Mesothelial cell of epicardium (in vitro differentiated cells): ENCODE measurements at regions not wholly inside any gene's neighbourhood (a gene's known extent, or its start where the extent isn't known, plus 50 kb on each side); places are given as distances from the start of the nearest gene placed in this dataset.
A peak's percentile ranks its signal among the peaks of the same experiment; 100 is the strongest.
"Not testable (repeated sequence)": the region's sequence is repeated elsewhere in the genome, so short reads cannot be mapped to it uniquely, and the experiment has no call there.

Source experiments
- DNase-seq, 2 experiments: peaks; one replicate each; pipeline ENCODE4 v3.0.0; 2021; ENCODE audit warnings: low spot score in 2 of 2; ENCODE audit not compliant: unreplicated experiment in 2 of 2
- H3K27ac Mint-ChIP-seq: 2 replicates; pipeline ENCODE4 v1.8.0; 2021; ENCODE audit warnings: mixed read lengths
- H3K27me3 Mint-ChIP-seq: 2 replicates; pipeline ENCODE4 v1.8.0; 2021; ENCODE audit warnings: low read depth, mixed read lengths
- H3K36me3 Mint-ChIP-seq: 2 replicates; pipeline ENCODE4 v1.8.0; 2021; ENCODE audit warnings: mixed read lengths
- H3K4me1 Mint-ChIP-seq: 2 replicates; pipeline ENCODE4 v1.8.0; 2021; ENCODE audit warnings: mixed read lengths
- H3K4me3 Mint-ChIP-seq: 2 replicates; pipeline ENCODE4 v1.8.0; 2021; ENCODE audit warnings: mild to moderate bottlenecking, moderate library complexity, mixed read lengths
- H3K9me3 Mint-ChIP-seq: 2 replicates; pipeline ENCODE4 v1.8.0; 2021; ENCODE audit warnings: mixed read lengths
- TF ChIP-seq, protein P1 (sequence below): fragments of 200-600 bp; sonication (generic); IDR thresholded peaks from one replicate; pipeline ENCODE4 v1.5.0; 2021; ENCODE audit warnings: antibody characterized with exemption; ENCODE audit not compliant: unreplicated experiment

DNA sequence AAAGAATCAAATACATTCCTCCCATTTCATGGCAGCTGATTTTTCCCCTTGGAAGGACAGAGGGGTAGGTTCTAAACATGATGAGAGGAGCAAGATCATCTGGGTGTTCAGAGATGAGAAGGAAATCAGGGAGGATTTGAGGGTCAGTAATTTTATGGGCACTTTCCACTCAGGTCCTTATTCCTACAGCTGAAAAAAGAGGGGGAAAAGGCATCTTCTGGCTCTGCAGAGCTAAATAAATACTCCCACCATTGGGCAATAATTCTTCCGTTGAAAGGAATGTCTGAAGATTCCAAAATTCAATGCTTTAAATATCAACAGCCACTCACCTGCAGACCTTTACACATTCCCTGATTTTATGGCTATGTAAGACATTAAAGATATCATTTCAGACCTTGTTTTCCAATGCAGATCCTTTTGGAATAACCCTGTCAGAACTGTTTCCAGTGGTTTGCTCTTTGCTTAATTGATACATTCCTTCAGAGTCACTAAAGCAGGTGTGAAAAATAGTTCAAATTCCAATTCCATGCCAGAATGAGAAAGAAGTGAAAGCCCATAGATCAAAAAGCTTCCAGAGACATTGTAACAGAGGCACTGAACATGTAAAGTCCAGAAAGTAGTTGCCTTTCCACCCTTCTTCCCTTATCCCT lies 233.3 kb upstream of the KRR1 start:
- DNase-seq, result no peak
- H3K9me3 Mint-ChIP-seq, result peaks cover 11% of the 10 kb centered on the region
- TF ChIP-seq, protein P1, sequence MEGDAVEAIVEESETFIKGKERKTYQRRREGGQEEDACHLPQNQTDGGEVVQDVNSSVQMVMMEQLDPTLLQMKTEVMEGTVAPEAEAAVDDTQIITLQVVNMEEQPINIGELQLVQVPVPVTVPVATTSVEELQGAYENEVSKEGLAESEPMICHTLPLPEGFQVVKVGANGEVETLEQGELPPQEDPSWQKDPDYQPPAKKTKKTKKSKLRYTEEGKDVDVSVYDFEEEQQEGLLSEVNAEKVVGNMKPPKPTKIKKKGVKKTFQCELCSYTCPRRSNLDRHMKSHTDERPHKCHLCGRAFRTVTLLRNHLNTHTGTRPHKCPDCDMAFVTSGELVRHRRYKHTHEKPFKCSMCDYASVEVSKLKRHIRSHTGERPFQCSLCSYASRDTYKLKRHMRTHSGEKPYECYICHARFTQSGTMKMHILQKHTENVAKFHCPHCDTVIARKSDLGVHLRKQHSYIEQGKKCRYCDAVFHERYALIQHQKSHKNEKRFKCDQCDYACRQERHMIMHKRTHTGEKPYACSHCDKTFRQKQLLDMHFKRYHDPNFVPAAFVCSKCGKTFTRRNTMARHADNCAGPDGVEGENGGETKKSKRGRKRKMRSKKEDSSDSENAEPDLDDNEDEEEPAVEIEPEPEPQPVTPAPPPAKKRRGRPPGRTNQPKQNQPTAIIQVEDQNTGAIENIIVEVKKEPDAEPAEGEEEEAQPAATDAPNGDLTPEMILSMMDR, result no peak
- no peaks in the 10 kb centered on the region for H3K27me3 Mint-ChIP-seq
- peak overlapping the region; percentile 43 for H3K27ac Mint-ChIP-seq
- no peak overlapping the region for H3K4me3 Mint-ChIP-seq
- H3K4me1 Mint-ChIP-seq, result peaks cover 28% of the 10 kb centered on the region
- peaks cover 2% of the 10 kb centered on the region for H3K36me3 Mint-ChIP-seq

GRCh38 chr12:75742961-75743360 lies 231.6 kb upstream of the KRR1 start:
- no peak overlapping the region for H3K4me3 Mint-ChIP-seq
- no peaks in the 10 kb centered on the region for H3K27me3 Mint-ChIP-seq
- no peak overlapping the region for H3K27ac Mint-ChIP-seq
- H3K4me1 Mint-ChIP-seq, result peaks cover 23% of the 10 kb centered on the region
- TF ChIP-seq, protein P1, result no peak
- DNase-seq, result no peak
- no peaks in the 10 kb centered on the region for H3K36me3 Mint-ChIP-seq
- peaks cover 7% of the 10 kb centered on the region for H3K9me3 Mint-ChIP-seq

DNA sequence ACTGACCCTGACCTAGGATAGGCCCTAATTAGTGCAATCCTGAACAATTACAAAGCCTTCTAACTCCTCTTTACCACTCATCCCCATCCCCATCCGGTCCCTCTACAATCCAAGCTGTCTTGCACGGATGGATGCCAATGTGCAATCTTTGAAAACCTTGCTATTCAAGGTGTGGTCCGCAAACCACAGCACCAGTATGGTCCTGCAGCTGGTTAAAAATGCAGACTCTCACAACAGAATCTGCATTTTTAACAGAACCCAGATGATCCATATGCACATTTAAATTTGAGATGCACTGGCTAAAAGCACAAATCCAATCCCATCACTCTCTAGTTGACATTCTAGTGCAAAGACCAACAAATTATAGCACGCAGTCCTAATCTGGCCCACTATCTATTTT lies 230.6 kb upstream of the KRR1 start:
- Mint-ChIP-seq H3K27me3 (no peaks in the 10 kb centered on the region), H3K36me3 (no peaks in the 10 kb centered on the region), H3K9me3 (peaks cover 7% of the 10 kb centered on the region), H3K4me1 (peaks cover 23% of the 10 kb centered on the region), H3K27ac (no peak overlapping the region), H3K4me3 (no peak overlapping the region)
- TF ChIP-seq, protein P1, result no peak
- DNase-seq, result no peak

DNA sequence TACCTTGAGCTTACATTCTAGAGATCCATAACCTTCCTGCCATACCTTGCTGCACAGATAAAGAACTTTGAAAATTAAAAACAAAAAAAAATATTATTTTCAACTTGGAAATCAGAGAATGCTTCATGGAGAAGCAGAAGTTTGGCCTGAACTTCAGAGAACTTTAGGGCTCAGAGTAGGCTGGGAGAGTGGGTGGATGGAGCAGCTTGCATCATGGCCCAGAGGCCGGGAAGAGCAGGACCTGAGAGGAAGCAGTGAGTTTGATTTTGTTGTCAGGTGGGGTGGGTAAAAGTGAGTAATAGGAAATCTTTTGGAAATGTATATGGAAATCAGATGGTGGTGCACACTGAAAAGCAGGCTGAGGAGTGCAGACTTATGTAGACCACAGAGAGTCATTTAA lies 228.5 kb upstream of the KRR1 start:
- H3K27ac Mint-ChIP-seq, result no peak overlapping the region
- TF ChIP-seq, protein P1, result no peak
- H3K9me3 Mint-ChIP-seq, result peaks cover 7% of the 10 kb centered on the region
- DNase-seq, result no peak
- H3K27me3 Mint-ChIP-seq, result no peaks in the 10 kb centered on the region
- H3K4me3 Mint-ChIP-seq, result no peak overlapping the region
- H3K4me1 Mint-ChIP-seq, result peaks cover 16% of the 10 kb centered on the region
- H3K36me3 Mint-ChIP-seq, result no peaks in the 10 kb centered on the region

DNA sequence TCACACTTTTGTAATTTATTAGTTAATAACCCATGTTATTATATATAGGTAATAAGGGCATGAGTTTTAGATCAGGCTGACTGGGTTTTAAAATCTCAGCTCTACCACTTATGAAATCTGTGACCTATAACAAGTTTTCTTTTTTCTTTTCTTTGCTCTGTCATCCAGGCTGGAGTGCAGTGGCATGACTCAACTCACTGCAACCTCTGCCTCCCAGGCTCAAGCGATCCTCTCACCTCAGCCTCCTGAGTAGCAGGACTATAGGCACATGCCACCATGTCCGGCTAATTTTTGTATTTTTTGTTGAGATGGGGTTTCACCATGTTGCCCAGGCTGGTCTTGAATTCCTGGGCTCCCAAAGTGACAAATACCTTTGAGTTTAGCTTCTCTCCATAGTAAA lies 227.7 kb upstream of the KRR1 start:
- H3K27ac Mint-ChIP-seq, DNase-seq, H3K27me3 Mint-ChIP-seq, H3K4me1 Mint-ChIP-seq, H3K4me3 Mint-ChIP-seq, H3K36me3 Mint-ChIP-seq, H3K9me3 Mint-ChIP-seq: not testable (repeated sequence)

DNA sequence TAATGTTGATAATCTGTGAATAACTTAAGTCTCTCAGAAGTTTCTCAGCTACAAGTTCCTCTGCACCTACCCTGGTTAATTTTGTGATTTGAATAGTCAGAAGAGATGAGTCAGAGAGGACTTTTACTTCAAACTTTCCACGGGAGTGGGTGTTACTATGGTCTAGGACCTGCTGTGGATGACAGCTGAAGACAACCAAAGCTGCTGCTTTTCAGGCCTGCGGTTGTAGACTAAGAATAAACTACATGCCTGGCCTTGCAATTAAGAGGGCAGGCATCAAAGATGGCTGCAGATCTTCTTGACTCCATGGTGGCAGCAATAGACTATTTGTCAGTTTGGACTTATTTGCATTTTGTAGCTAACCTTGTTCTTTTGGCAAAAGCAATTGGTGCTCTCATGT lies 227.1 kb upstream of the KRR1 start:
- H3K36me3 Mint-ChIP-seq, result no peaks in the 10 kb centered on the region
- H3K4me1 Mint-ChIP-seq, result peaks cover 7% of the 10 kb centered on the region
- no peak for DNase-seq
- no peaks in the 10 kb centered on the region for H3K27me3 Mint-ChIP-seq
- H3K9me3 Mint-ChIP-seq, result peaks cover 7% of the 10 kb centered on the region
- TF ChIP-seq, protein P1, result no peak
- no peak overlapping the region for H3K4me3 Mint-ChIP-seq
- H3K27ac Mint-ChIP-seq, result no peak overlapping the region
